Sigmoid colon (tissue), 6 donors: ENCODE measurements at regions not wholly inside any gene's neighbourhood (a gene's known extent, or its start where the extent isn't known, plus 50 kb on each side); places are given as distances from the start of the nearest gene placed in this dataset.

Experiments
- DNase-seq: peaks from one replicate; pipeline ENCODE4 v3.0.0-alpha.2; 2019
- H3K27ac ChIP-seq, 4 donors: fragments of 200-600 bp; sonication (generic); one replicate each; pipeline ENCODE4 v1.5.1; 2016 to 2019; ENCODE audit warnings: mild to moderate bottlenecking in 1 of 4
- H3K27me3 ChIP-seq, 3 donors: fragments of 200-600 bp; sonication (generic); one replicate each; pipeline ENCODE4 v1.5.1; 2019; ENCODE audit warnings: mild to moderate bottlenecking in 1 of 3
- H3K36me3 ChIP-seq, 4 donors: fragments of 200-600 bp; sonication (generic); one replicate each; pipeline ENCODE4 v1.5.1; 2016 to 2019
- H3K4me1 ChIP-seq, 4 donors: fragments of 200-600 bp; sonication (generic); one replicate each; pipeline ENCODE4 v1.5.1; 2017 to 2019
- H3K4me3 ChIP-seq, 4 donors: fragments of 200-600 bp; sonication (generic); one replicate each; pipeline ENCODE4 v1.5.1; 2017 to 2019; ENCODE audit warnings: mild to moderate bottlenecking in 2 of 4, moderate library complexity in 1 of 4
- H3K9me3 ChIP-seq, 4 donors: fragments of 200-600 bp in 3 of 4; sonication (generic) in 3 of 4; one replicate each; pipeline versions ENCODE4 v1.5.1 to v1.6.1; 2013 to 2019
- CTCF ChIP-seq, 4 experiments: fragments of 450-650 bp in 3 of 4; fragments of 200-600 bp in 1 of 4; IDR thresholded peaks; one replicate each; pipeline ENCODE4 v1.5.1; 2016 to 2019; ENCODE audit warnings: antibody characterized with exemption in 4 of 4, mild to moderate bottlenecking in 3 of 4, moderate library complexity in 2 of 4
- EP300 ChIP-seq, 4 donors: sonication (generic); formaldehyde crosslinking; IDR thresholded peaks; one replicate each; pipeline ENCODE4 v1.6.1; 2017; ENCODE audit warnings: antibody characterized with exemption in 4 of 4
- POLR2A ChIP-seq, 2 donors: fragments of 450-650 bp; IDR thresholded peaks; one replicate each; pipeline ENCODE4 v1.6.1; 2016; ENCODE audit warnings: antibody characterized with exemption in 2 of 2, mild to moderate bottlenecking in 2 of 2, moderate library complexity in 2 of 2
- POLR2AphosphoS5 ChIP-seq, 4 donors: sonication (generic); formaldehyde crosslinking; IDR thresholded peaks; one replicate each; pipeline ENCODE4 v1.6.1; 2017; ENCODE audit warnings: antibody characterized with exemption in 4 of 4
- WGBS, 2 donors: extraction: QIAGEN DNeasy Blood & Tissue Kit; methylation state at CpG; one replicate each; pipeline ENCODE4 v1.1.7; 2013; 5-methylcytosine and 5-hydroxymethylcytosine counted together
- intact Hi-C: fragments of 100-400 bp; cut with DNase I; formaldehyde crosslinking; loops from one replicate; pipeline ENCODE4 v1.15.1; 2023
- donor health status: healthy with polysubstance abuse.
- donor health status: healthy.

DNA sequence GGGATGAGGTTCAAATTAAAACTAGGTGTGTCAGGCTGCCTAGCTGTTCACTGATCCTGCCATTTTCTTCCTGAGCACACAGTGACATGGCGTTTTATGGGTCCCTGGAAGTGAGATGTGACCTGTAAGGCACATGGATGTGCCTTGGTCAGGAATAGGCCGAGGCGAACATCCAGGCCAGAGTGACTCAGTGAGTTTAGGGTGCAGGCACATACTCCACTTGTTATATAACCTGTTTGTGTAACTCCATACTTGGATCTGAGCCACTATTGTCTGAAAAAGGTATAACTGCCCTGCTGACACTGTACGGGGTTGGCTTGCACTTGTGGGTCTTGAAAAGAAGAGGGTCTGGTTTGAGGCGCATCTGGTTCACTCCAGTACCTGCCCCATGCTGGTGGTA, 150.1 kb upstream of the ADAMTS16 start:
- intact Hi-C loops: no loop called here
- Histone ChIP-seq H3K9me3 (no peaks in the 10 kb centered on the region), H3K27ac (no peak overlapping the region), H3K36me3 (no peaks in the 10 kb centered on the region), H3K4me3 (no peak overlapping the region), H3K4me1 (no peaks in the 10 kb centered on the region), H3K27me3 (no peaks in the 10 kb centered on the region)
- no peak for DNase-seq
- 77 to 86% methylated on average over 5 of the region's 5 CpGs for WGBS, 2 donors
- TF ChIP-seq POLR2AphosphoS5 (IDR thresholded peaks at IDR 0.05) (no peak), POLR2A (IDR thresholded peaks at IDR 0.05) (no peak), CTCF (IDR thresholded peaks at IDR 0.05) (no peak), EP300 (IDR thresholded peaks at IDR 0.05) (no peak)

DNA sequence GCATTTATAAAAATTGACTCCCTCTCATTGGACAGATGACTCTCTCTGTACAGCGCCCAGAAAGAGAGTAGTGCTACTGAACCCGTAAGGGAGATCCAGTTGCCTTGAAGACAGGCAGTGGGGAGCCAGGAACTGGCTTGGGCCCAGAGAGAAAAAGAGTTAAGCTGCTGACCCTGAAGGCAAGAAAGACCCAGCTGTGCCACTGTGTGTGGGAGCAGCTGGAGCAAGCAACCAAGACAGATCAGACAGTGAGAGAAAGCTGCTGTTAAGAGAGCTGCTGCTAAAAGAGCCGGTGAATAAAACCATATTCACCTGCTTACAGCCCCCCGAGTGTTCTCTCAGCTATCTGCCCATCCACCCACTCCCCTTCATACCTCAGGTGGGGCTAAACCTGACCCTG, 149.7 kb upstream of the ADAMTS16 start:
- Histone ChIP-seq H3K4me3 (no peak overlapping the region), H3K4me1 (no peaks in the 10 kb centered on the region), H3K27me3 (no peaks in the 10 kb centered on the region), H3K27ac (no peak overlapping the region), H3K36me3 (no peaks in the 10 kb centered on the region), H3K9me3 (no peaks in the 10 kb centered on the region)
- DNase-seq: no peak
- WGBS, 2 donors: 80% methylated on average over 4 of the region's 4 CpGs
- intact Hi-C loops: no loop called here
- no peak for TF ChIP-seq CTCF (IDR thresholded peaks at IDR 0.05)
- no peak for TF ChIP-seq POLR2AphosphoS5 (IDR thresholded peaks at IDR 0.05)
- no peak for TF ChIP-seq EP300 (IDR thresholded peaks at IDR 0.05)

- H3K27ac ChIP-seq: no peak overlapping the region
- intact Hi-C loops: no loop called here
- H3K4me1 ChIP-seq: no peaks in the 10 kb centered on the region
- TF ChIP-seq CTCF (IDR thresholded peaks at IDR 0.05) (no peak), POLR2AphosphoS5 (IDR thresholded peaks at IDR 0.05) (no peak), EP300 (IDR thresholded peaks at IDR 0.05) (no peak), POLR2A (IDR thresholded peaks at IDR 0.05) (no peak)
- H3K36me3 ChIP-seq: no peaks in the 10 kb centered on the region
- no peaks in the 10 kb centered on the region for H3K27me3 ChIP-seq
- 77 to 86% methylated on average over 1 of the region's 1 CpG for WGBS, 2 donors
- H3K4me3 ChIP-seq: no peak overlapping the region
- no peak for DNase-seq
- H3K9me3 ChIP-seq: no peaks in the 10 kb centered on the region
Measured at GRCh38 chr5:4991925-4992324, 148.2 kb upstream of the ADAMTS16 start.

- Histone ChIP-seq H3K4me3 (no peak overlapping the region), H3K27me3 (no peaks in the 10 kb centered on the region), H3K9me3 (peaks cover 0 to 4% (median 0%) of the 10 kb centered on the region in 4 donors), H3K36me3 (no peaks in the 10 kb centered on the region), H3K4me1 (no peaks in the 10 kb centered on the region), H3K27ac (no peak overlapping the region)
- intact Hi-C loops: no loop called here
- no peak for TF ChIP-seq CTCF (IDR thresholded peaks at IDR 0.05)
- TF ChIP-seq POLR2AphosphoS5 (IDR thresholded peaks at IDR 0.05): no peak
- TF ChIP-seq POLR2A (IDR thresholded peaks at IDR 0.05): no peak
- TF ChIP-seq EP300 (IDR thresholded peaks at IDR 0.05): no peak
- DNase-seq: no peak
- 84 to 87% methylated on average over 4 of the region's 4 CpGs for WGBS, 2 donors
Measured at GRCh38 chr5:4995014-4995413, 145.1 kb upstream of the ADAMTS16 start.

DNA sequence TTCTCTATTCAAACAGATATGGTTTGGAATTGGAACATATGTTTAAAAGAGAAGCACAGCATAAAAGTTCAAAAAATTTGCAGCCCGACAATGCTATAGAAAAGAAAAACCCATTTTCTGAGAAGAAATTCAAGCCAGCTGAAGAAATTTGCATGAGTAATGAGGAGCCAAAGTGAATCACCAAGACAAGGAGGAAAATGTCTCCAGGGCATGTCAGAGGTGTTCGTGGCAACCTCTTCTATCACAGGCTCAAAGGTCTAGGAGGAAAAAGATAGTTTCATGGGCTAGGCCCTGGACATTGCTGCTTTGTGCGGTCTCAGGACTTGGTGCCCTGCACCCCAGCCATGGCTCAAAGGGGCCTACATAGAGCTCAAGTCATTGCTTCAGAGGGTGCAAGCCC, 134.8 kb upstream of the ADAMTS16 start:
- intact Hi-C loops: no loop called here
- Histone ChIP-seq H3K27me3 (no peaks in the 10 kb centered on the region), H3K4me3 (no peak overlapping the region), H3K36me3 (no peaks in the 10 kb centered on the region), H3K9me3 (no peaks in the 10 kb centered on the region), H3K4me1 (no peaks in the 10 kb centered on the region), H3K27ac (no peak overlapping the region)
- no peak for TF ChIP-seq POLR2AphosphoS5 (IDR thresholded peaks at IDR 0.05)
- TF ChIP-seq CTCF (IDR thresholded peaks at IDR 0.05): no peak
- TF ChIP-seq EP300 (IDR thresholded peaks at IDR 0.05): no peak
- no peak for TF ChIP-seq POLR2A (IDR thresholded peaks at IDR 0.05)
- no peak for DNase-seq
- WGBS, 2 donors: 74 to 83% methylated on average over 3 of the region's 3 CpGs
